ENCODE measurements at regions not wholly inside any gene's neighbourhood (a gene's known extent, or its start where the extent isn't known, plus 50 kb on each side); places are given as distances from the start of the nearest gene placed in this dataset.

- ChIA-PET POLR2A (no interaction called here), CTCF (interaction anchor here (1.0 kb wide), 1 partner anchor 19 kb away, joined by 7 read pairs; no protein-coding TSS in a partner anchor)
- no peak for TF ChIP-seq CTCF (IDR thresholded peaks at IDR 0.05; ENCODE audit: insufficient read depth, low read depth, low read length)
- H3K27me3 ChIP-seq (ENCODE audit: control insufficient read depth, insufficient read depth, low read length): no peaks in the 10 kb centered on the region
- H3K36me3 ChIP-seq (ENCODE audit: control insufficient read depth, insufficient read depth, low read length): no peaks in the 10 kb centered on the region
- no peak for DNase-seq (ENCODE audit: low read depth)
- no peak overlapping the region for H3K4me3 ChIP-seq (ENCODE audit: low read depth, low read length)
Observed at GRCh38 chr2:59005836-59006615, 764.9 kb upstream of the FANCL start.

- ChIA-PET POLR2A (no interaction called here), CTCF (interaction anchor here (1.9 kb wide), 1 partner anchor 21 kb away, joined by 5 read pairs; no protein-coding TSS in a partner anchor)
- Histone ChIP-seq H3K36me3 (ENCODE audit: control insufficient read depth, insufficient read depth, low read length) (no peaks in the 10 kb centered on the region), H3K4me3 (ENCODE audit: low read depth, low read length) (no peak overlapping the region), H3K27me3 (ENCODE audit: control insufficient read depth, insufficient read depth, low read length) (no peaks in the 10 kb centered on the region)
- TF ChIP-seq CTCF (IDR thresholded peaks at IDR 0.05; ENCODE audit: insufficient read depth, low read depth, low read length): no peak
- no peak for DNase-seq (ENCODE audit: low read depth)
Observed at GRCh38 chr2:59004621-59005020, 763.5 kb upstream of the FANCL start.

GRCh38 chr2:59000796-59001195, 759.7 kb upstream of the FANCL start:
- Histone ChIP-seq H3K36me3 (ENCODE audit: control insufficient read depth, insufficient read depth, low read length) (no peaks in the 10 kb centered on the region), H3K4me3 (ENCODE audit: low read depth, low read length) (no peak overlapping the region), H3K27me3 (ENCODE audit: control insufficient read depth, insufficient read depth, low read length) (no peaks in the 10 kb centered on the region)
- DNase-seq (ENCODE audit: low read depth): no peak
- TF ChIP-seq CTCF (IDR thresholded peaks at IDR 0.05; ENCODE audit: insufficient read depth, low read depth, low read length): no peak
- ChIA-PET POLR2A (no interaction called here), CTCF (no interaction called here)

- no peak for DNase-seq (ENCODE audit: low read depth)
- POLR2A ChIA-PET: no interaction called here
- no peak for TF ChIP-seq CTCF (IDR thresholded peaks at IDR 0.05; ENCODE audit: insufficient read depth, low read depth, low read length)
- CTCF ChIA-PET: interaction anchor here (0.7 kb wide), 1 partner anchor 1548 kb away, joined by 6 read pairs; no protein-coding TSS in a partner anchor
- H3K4me3 ChIP-seq (ENCODE audit: low read depth, low read length): no peak overlapping the region
- no peaks in the 10 kb centered on the region for H3K36me3 ChIP-seq (ENCODE audit: control insufficient read depth, insufficient read depth, low read length)
- H3K27me3 ChIP-seq (ENCODE audit: control insufficient read depth, insufficient read depth, low read length): no peaks in the 10 kb centered on the region
Observed at GRCh38 chr2:58992062-58992706, 751.1 kb upstream of the FANCL start.

- no peaks in the 10 kb centered on the region for H3K27me3 ChIP-seq (ENCODE audit: control insufficient read depth, insufficient read depth, low read length)
- no peak for TF ChIP-seq CTCF (IDR thresholded peaks at IDR 0.05; ENCODE audit: insufficient read depth, low read depth, low read length)
- H3K36me3 ChIP-seq (ENCODE audit: control insufficient read depth, insufficient read depth, low read length): no peaks in the 10 kb centered on the region
- DNase-seq (ENCODE audit: low read depth): no peak
- POLR2A ChIA-PET: no interaction called here
- no peak overlapping the region for H3K4me3 ChIP-seq (ENCODE audit: low read depth, low read length)
- CTCF ChIA-PET: no interaction called here
Observed at GRCh38 chr2:58991357-58991756, 750.2 kb upstream of the FANCL start.
